ENCODE measurements at regions not wholly inside any gene's neighbourhood (a gene's known extent, or its start where the extent isn't known, plus 50 kb on each side); places are given as distances from the start of the nearest gene placed in this dataset.
"Not testable (repeated sequence)": the region's sequence is repeated elsewhere in the genome, so short reads cannot be mapped to it uniquely, and the experiment has no call there.

DNA sequence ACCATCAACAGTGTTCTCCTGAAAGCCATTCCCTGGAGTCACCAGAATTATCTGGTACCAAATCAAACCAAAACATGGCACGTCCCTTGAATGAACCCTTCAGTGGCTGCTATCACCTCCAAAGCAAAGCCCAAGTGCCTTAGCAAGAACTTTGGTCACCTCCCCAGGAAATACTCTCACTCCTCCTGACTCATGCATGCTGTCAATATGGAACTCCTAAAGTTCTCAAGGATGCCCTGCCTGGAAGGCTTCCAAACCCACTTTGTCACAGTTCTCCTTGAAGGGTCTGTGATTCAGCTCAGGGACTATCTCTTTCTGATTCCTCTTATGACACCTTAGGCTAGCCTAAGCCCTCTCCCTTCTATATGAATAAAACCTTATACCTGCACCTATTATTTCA, 146.1 kb upstream of the RUNX1 start:
- TF ChIP-seq, protein P1, sequence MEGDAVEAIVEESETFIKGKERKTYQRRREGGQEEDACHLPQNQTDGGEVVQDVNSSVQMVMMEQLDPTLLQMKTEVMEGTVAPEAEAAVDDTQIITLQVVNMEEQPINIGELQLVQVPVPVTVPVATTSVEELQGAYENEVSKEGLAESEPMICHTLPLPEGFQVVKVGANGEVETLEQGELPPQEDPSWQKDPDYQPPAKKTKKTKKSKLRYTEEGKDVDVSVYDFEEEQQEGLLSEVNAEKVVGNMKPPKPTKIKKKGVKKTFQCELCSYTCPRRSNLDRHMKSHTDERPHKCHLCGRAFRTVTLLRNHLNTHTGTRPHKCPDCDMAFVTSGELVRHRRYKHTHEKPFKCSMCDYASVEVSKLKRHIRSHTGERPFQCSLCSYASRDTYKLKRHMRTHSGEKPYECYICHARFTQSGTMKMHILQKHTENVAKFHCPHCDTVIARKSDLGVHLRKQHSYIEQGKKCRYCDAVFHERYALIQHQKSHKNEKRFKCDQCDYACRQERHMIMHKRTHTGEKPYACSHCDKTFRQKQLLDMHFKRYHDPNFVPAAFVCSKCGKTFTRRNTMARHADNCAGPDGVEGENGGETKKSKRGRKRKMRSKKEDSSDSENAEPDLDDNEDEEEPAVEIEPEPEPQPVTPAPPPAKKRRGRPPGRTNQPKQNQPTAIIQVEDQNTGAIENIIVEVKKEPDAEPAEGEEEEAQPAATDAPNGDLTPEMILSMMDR (IDR thresholded peaks at IDR 0.05): no peak
- Histone ChIP-seq H3K4me3 (no peak overlapping the region), H3K27ac (no peak overlapping the region)
- DNase-seq (ENCODE audit: low spot score): no peak

DNA sequence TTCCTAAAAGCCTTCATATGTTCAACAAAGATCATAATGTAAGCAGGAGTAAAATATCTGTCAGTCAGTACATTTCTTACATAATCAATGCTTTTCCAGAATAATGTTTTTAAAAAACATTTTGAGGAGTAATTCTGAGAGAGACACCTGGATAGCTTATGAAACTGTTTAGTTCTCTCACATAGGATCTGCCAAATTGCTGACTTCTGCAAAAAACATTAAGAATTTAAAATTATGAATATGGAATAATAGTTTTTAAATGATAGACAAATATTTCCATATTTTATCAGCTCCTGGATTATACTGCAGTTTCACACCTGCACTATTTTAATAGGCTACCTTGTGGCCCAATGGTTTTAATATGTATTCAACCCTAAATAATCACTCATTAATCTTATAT, 142.7 kb upstream of the RUNX1 start:
- TF ChIP-seq, protein P1 (IDR thresholded peaks at IDR 0.05): no peak
- Histone ChIP-seq H3K27ac (no peak overlapping the region), H3K4me3 (no peak overlapping the region)
- DNase-seq (ENCODE audit: low spot score): no peak

DNA sequence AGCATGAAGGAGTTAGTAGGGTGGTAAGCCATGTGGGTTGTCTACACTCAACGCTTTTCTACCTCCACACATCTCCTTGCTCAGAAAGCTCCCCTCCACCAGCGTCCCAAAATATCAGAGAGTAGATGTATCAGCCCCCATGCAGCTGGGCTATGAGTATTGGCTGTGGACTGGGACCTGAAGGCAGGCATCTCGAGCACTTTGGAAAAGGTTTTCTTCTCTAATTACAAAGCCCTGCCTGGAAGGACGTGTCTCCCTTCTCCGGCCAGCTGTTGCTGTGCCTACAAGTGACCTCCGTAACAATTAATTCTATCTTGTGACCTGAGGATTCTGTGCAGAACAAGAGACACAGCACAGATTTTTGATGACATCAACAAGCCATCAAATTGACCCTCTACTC, 142.0 kb upstream of the RUNX1 start:
- H3K27ac ChIP-seq: no peak overlapping the region
- TF ChIP-seq, protein P1 (IDR thresholded peaks at IDR 0.05): no peak
- no peak for DNase-seq (ENCODE audit: low spot score)
- no peak overlapping the region for H3K4me3 ChIP-seq

DNA sequence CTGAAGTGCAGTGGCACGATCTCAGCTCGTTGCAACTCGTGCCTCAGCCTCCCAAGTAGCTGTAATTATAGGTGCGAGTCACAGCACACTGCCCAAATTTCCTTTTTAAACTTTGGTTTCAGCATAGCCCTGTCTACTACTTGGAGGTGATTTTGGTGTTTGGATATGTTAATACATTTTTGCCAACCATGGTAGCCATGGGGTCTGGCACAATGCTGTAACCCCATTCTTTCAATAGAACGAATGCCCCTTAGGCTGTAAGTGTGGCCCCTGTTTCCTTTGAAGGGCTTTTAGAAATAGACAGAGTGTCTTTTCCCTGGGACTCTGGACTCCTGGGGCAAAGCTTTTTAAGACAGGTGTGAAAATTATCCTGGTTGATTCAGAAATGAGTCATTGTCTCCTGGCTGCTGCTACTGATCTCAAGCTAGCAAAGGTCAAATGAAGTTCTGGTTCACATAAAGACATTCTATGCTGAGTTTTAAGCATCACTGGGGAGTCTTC, 141.1 kb upstream of the RUNX1 start:
- no peak for DNase-seq (ENCODE audit: low spot score)
- Histone ChIP-seq H3K27ac (no peak overlapping the region), H3K4me3 (no peak overlapping the region)
- TF ChIP-seq, protein P1 (IDR thresholded peaks at IDR 0.05): no peak

DNA sequence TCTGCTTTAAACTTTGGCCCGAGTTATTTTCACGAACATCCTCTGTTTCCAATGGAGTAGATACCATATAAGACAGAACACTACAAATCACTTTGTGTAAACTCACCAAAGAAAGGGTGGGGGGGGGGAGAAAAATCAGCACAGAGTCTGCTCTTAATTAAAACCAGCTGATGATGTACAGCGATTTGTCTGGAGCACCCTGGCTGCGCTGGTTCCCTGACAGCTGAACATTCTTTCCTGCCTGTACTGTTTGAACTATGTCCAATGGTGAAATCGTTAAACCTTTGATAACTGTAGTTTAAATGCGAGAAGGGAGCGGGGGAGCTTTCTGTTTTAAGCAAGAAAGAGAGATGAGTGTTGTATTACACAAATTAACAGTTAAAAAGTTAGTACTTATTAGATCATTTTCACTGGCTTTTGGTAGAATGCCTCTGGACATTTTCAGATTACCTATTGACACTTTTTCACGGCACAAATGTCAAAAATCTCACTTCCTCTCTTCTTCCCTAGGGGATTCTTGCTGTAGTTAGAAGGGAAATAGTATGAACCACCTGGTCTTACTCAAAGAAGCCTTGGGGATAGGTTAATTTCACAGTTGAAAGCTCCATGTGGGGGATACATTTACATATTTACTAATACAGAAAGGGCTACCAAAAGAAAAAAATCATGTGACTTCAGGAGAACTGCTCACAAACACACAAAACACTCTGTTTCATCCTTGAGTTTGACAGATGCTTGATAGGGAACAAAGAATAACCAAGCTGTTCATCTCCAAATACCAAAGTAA, 140.2 kb upstream of the RUNX1 start:
- no peak for DNase-seq (ENCODE audit: low spot score)
- Histone ChIP-seq H3K27ac (no peak overlapping the region), H3K4me3 (no peak overlapping the region)
- TF ChIP-seq, protein P1 (IDR thresholded peaks at IDR 0.05): no peak

DNA sequence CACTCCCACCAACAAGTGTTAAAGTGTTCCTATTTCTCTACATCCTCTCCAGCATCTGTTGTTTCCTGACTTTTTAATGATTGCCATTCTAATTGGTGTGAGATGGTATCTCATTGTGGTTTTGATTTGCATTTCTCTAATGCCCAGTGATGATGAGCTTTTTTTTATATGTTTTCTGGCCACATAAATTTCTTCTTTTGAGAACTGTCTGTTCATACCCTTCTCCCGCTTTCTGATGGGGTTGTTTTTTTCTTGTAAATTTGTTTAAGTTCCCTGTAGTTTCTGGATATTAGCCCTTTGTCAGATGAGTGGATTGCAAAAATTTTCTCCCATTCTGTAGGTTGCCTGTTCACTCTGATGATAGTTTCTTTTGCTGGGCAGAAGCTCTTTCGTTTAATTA, 134.3 kb upstream of the RUNX1 start:
- not testable (repeated sequence) for DNase-seq (ENCODE audit: low spot score); H3K4me3 ChIP-seq; H3K27ac ChIP-seq

DNA sequence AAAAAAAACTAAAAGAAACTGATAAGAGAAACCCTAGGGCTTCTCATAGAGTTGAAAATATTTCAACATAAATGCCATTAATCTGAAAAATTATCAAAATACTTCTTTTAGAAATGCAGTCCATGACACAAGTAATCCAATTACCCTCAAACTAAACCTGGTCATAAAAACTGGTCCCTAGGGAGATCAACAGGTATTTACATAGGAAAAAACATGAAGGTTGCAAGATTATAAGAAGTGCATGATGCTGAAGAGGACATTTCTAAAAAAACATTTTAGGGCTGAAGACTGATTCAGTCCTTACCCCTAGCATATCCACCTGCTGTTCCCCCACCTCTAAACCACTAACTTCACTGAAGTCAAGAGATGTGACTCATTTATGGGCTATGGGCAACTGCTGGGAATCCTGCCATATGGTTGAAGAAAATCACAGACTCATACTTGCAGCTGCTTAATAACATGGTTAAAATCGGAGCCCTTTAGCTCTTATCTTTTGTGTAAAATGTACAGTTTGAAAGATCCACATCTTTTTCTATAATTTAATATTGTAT, 131.0 kb upstream of the RUNX1 start:
- DNase-seq (ENCODE audit: low spot score): no peak

More for the DNA sequence above, 131.0 kb upstream of the RUNX1 start:
- TF ChIP-seq, protein P1 (IDR thresholded peaks at IDR 0.05): no peak
- Histone ChIP-seq H3K4me3 (no peak overlapping the region), H3K27ac (no peak overlapping the region)
